ENCODE measurements at regions not wholly inside any gene's neighbourhood (a gene's known extent, or its start where the extent isn't known, plus 50 kb on each side); places are given as distances from the start of the nearest gene placed in this dataset.
"Not testable (repeated sequence)": the region's sequence is repeated elsewhere in the genome, so short reads cannot be mapped to it uniquely, and the experiment has no call there.

GRCh38 chr14:106480287-106480686 is 953.9 kb downstream of the TMEM121 start:
- not testable (repeated sequence) for DNase-seq

- not testable (repeated sequence) for DNase-seq
These were observed 955.8 kb downstream of the TMEM121 start for GRCh38 chr14:106482213-106482612.

GRCh38 chr14:106487600-106487999 is 961.2 kb downstream of the TMEM121 start:
- no peak for DNase-seq

- DNase-seq: no peak
These were observed 961.9 kb downstream of the TMEM121 start for GRCh38 chr14:106488291-106488690.

GRCh38 chr14:106489112-106489881 is 962.9 kb downstream of the TMEM121 start:
- no peak for DNase-seq

- DNase-seq: no peak
These were observed 964.1 kb downstream of the TMEM121 start for GRCh38 chr14:106490442-106490841.

GRCh38 chr14:106491851-106492250 is 965.5 kb downstream of the TMEM121 start:
- DNase-seq: no peak

- DNase-seq: no peak
These were observed 967.8 kb downstream of the TMEM121 start for GRCh38 chr14:106493962-106494823.

GRCh38 chr14:106500571-106500970 is 974.2 kb downstream of the TMEM121 start:
- no peak for DNase-seq

- no peak for DNase-seq
These were observed 975.5 kb downstream of the TMEM121 start for GRCh38 chr14:106501898-106502297.

GRCh38 chr14:106505366-106505765 is 979.0 kb downstream of the TMEM121 start:
- DNase-seq: no peak

GRCh38 chr14:106506881-106507305 is 980.5 kb downstream of the TMEM121 start:
- DNase-seq: no peak

- no peak for DNase-seq
These were observed 981.0 kb downstream of the TMEM121 start for GRCh38 chr14:106507354-106507753.

- DNase-seq: no peak
These were observed 981.8 kb downstream of the TMEM121 start for GRCh38 chr14:106508216-106508615.

- DNase-seq: no peak
These were observed 982.8 kb downstream of the TMEM121 start for GRCh38 chr14:106509176-106509575.

GRCh38 chr14:106509807-106510206 is 983.4 kb downstream of the TMEM121 start:
- DNase-seq: no peak

GRCh38 chr14:106511006-106511799 is 984.8 kb downstream of the TMEM121 start:
- no peak for DNase-seq

GRCh38 chr14:106511800-106512198 is 985.4 kb downstream of the TMEM121 start:
- DNase-seq: no peak

GRCh38 chr14:106513302-106513701 is 986.9 kb downstream of the TMEM121 start:
- DNase-seq: no peak

- no peak for DNase-seq
These were observed 991.9 kb downstream of the TMEM121 start for GRCh38 chr14:106518054-106518943.

- not testable (repeated sequence) for DNase-seq
These were observed 995.7 kb downstream of the TMEM121 start for GRCh38 chr14:106522118-106522517.

GRCh38 chr14:106522990-106523389 is 996.6 kb downstream of the TMEM121 start:
- DNase-seq: no peak

All from DMS79 treated with DMSO at 0.1 percent for 48 hours (cell line).